Erythroblast (primary cell): ENCODE measurements at regions not wholly inside any gene's neighbourhood (a gene's known extent, or its start where the extent isn't known, plus 50 kb on each side); places are given as distances from the start of the nearest gene placed in this dataset.

Experiments used
- GATA1 ChIP-seq: IDR thresholded peaks from 2 replicates; pipeline ENCODE4 v1.6.1; 2011; ENCODE audit warnings: low read depth, mild to moderate bottlenecking, control low read depth, low read length, moderate library complexity
- POLR2A ChIP-seq: IDR thresholded peaks from 2 replicates; pipeline ENCODE4 v1.6.1; 2011; ENCODE audit warnings: mild to moderate bottlenecking, low read length

DNA sequence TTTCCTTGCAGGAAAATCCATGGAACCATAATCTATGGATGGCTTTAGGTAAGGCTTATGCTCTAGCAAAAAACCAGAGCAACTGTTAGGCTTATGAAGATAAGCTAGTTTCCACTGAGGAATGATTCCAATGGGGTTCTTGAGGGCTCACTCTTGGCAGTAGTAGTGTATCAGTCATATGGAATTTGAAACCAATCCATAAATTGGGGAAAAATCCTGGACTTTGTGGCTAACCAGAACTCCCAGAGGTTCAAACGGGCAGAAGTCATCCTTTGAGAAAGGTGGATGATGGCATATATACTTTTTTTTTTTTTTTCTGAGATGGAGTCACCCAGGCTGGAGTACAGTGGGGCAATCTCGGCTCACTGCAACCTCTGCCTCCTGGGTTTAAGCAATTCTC lies 54.2 kb upstream of the ATF3 start:
- TF ChIP-seq POLR2A (no peak), GATA1 (no peak)
